ENCODE measurements at regions not wholly inside any gene's neighbourhood (a gene's known extent, or its start where the extent isn't known, plus 50 kb on each side); places are given as distances from the start of the nearest gene placed in this dataset.
A peak's percentile ranks its signal among the peaks of the same experiment; 100 is the strongest.

- DNase-seq, result no peak
- Histone ChIP-seq H3K4me3 (ENCODE audit: low read length) (no peak overlapping the region), H3K9me3 (replicated peaks; ENCODE audit: control insufficient read depth, low read depth, low read length) (peaks cover 3% of the 10 kb centered on the region), H3K36me3 (ENCODE audit: control insufficient read depth, insufficient read depth, low read length) (no peaks in the 10 kb centered on the region), H3K4me1 (ENCODE audit: control insufficient read depth, insufficient read depth, low read length) (peaks cover 8% of the 10 kb centered on the region), H3K27ac (ENCODE audit: low read length) (no peak overlapping the region), H3K27me3 (ENCODE audit: control insufficient read depth, insufficient read depth, low read length) (no peaks in the 10 kb centered on the region)
- 77% methylated on average over 3 of the region's 3 CpGs for WGBS (ENCODE audit: insufficient coverage)
Measured at GRCh38 chr4:62131049-62131448, 930.9 kb downstream of the ADGRL3 start.

DNA sequence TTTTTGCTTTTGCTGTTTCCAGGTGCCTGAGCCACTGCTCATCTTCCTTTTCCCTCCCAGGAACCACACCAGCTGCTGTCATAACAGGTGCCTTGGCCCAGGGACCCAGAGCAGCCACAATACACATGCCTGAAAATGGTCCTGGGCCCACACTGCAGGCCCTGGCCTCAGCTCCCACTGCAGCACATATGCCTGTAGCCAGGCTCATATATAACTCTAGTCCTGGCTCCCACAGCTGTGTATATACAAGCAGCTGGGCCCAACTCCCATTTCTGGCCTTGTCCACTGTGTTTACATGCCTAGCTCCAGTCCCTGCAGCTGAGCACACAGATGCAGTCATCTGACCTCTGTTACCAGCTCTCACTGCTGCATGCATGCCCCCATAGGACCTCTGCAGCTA, 930.5 kb downstream of the ADGRL3 start:
- Histone ChIP-seq H3K4me1 (ENCODE audit: control insufficient read depth, insufficient read depth, low read length) (peaks cover 8% of the 10 kb centered on the region), H3K27ac (ENCODE audit: low read length) (no peak overlapping the region), H3K4me3 (ENCODE audit: low read length) (no peak overlapping the region), H3K9me3 (replicated peaks; ENCODE audit: control insufficient read depth, low read depth, low read length) (peaks cover 3% of the 10 kb centered on the region), H3K36me3 (ENCODE audit: control insufficient read depth, insufficient read depth, low read length) (no peaks in the 10 kb centered on the region), H3K27me3 (ENCODE audit: control insufficient read depth, insufficient read depth, low read length) (no peaks in the 10 kb centered on the region)
- DNase-seq, result peak; percentile 51

DNA sequence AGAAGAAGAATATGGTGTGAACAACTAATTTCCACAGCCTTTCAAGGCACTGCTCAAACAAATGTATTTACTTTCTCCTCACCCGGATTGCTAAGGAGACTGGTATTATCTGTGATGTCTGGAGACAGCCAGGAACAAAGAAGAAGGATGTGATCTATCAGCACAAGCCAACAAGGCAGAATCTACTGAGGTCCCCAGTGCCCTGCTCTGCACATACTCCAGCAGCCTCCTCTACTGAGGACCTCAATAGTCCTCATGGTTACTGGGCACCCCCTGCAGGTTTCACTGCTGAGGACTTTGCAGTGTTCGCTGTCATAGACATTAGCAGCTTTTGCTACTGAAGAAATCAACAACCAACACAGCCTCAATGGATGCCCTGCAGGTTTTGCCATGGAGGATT, 930.1 kb downstream of the ADGRL3 start:
- Histone ChIP-seq H3K36me3 (ENCODE audit: control insufficient read depth, insufficient read depth, low read length) (no peaks in the 10 kb centered on the region), H3K4me1 (ENCODE audit: control insufficient read depth, insufficient read depth, low read length) (peaks cover 8% of the 10 kb centered on the region), H3K27ac (ENCODE audit: low read length) (no peak overlapping the region), H3K9me3 (replicated peaks; ENCODE audit: control insufficient read depth, low read depth, low read length) (peaks cover 3% of the 10 kb centered on the region), H3K27me3 (ENCODE audit: control insufficient read depth, insufficient read depth, low read length) (no peaks in the 10 kb centered on the region), H3K4me3 (ENCODE audit: low read length) (no peak overlapping the region)
- 93% methylated on average over 1 of the region's 2 CpGs for WGBS (ENCODE audit: insufficient coverage)
- DNase-seq, result no peak

Measured in muscle of leg (tissue), 3 donors.